OCI-LY1 (cell line): ENCODE measurements at regions not wholly inside any gene's neighbourhood (a gene's known extent, or its start where the extent isn't known, plus 50 kb on each side); places are given as distances from the start of the nearest gene placed in this dataset.
"Not testable (repeated sequence)": the region's sequence is repeated elsewhere in the genome, so short reads cannot be mapped to it uniquely, and the experiment has no call there.

Experiments
- H2AFZ ChIP-seq: fragments of 200-600 bp; sonication (generic), shearing (Covaris generic); 2 replicates; pipeline ENCODE4 v1.6.0; 2014; ENCODE audit warnings: antibody characterized with exemption, mild to moderate bottlenecking, low read length
- H3F3A ChIP-seq: fragments of 200-600 bp; sonication (generic), shearing (Covaris generic); 2 replicates; pipeline ENCODE4 v1.6.0; 2014; ENCODE audit warnings: mild to moderate bottlenecking, antibody characterized with exemption, low read length, moderate library complexity; ENCODE audit not compliant: insufficient read depth
- H3K27ac ChIP-seq: fragments of 200-600 bp; sonication (generic); 2 replicates; pipeline ENCODE4 v1.5.1; 2014; ENCODE audit warnings: low read length, mixed run types, mild to moderate bottlenecking, low read depth; ENCODE audit not compliant: poor library complexity, severe bottlenecking
- H3K27me3 ChIP-seq: fragments of 200-600 bp; sonication (generic); 2 replicates; pipeline ENCODE4 v1.6.0; 2014; ENCODE audit warnings: antibody characterized with exemption, mild to moderate bottlenecking, low read length, moderate library complexity; ENCODE audit not compliant: insufficient read depth
- H3K36me3 ChIP-seq: fragments of 200-600 bp; sonication (generic); 2 replicates; pipeline ENCODE4 v1.6.1; 2014; ENCODE audit warnings: mild to moderate bottlenecking, antibody characterized with exemption, low read length, moderate library complexity, mixed read lengths; ENCODE audit not compliant: insufficient read depth
- H3K4me1 ChIP-seq: fragments of 200-600 bp; sonication (generic); 2 replicates; pipeline ENCODE4 v1.5.1; 2014; ENCODE audit warnings: mild to moderate bottlenecking, low read length, moderate library complexity; ENCODE audit not compliant: insufficient read depth, severe bottlenecking
- H3K4me2 ChIP-seq: fragments of 200-600 bp; sonication (generic), shearing (Covaris generic); 2 replicates; pipeline ENCODE4 v1.6.1; 2014; ENCODE audit warnings: low read length
- H3K4me3 ChIP-seq: fragments of 200-600 bp; sonication (generic); 2 replicates; pipeline ENCODE4 v1.5.1; 2014; ENCODE audit warnings: low read length, low read depth, mild to moderate bottlenecking, mixed read lengths; ENCODE audit not compliant: poor library complexity, severe bottlenecking
- H3K79me2 ChIP-seq: fragments of 200-600 bp; shearing (Covaris generic); 2 replicates; pipeline ENCODE4 v1.6.1; 2016; ENCODE audit warnings: mixed run types, low read length, mixed read lengths; ENCODE audit not compliant: insufficient read depth
- H3K9ac ChIP-seq: fragments of 200-600 bp; sonication (generic), shearing (Covaris generic); 2 replicates; pipeline ENCODE4 v1.6.1; 2014; ENCODE audit warnings: mild to moderate bottlenecking, low read length, mixed read lengths
- H3K9me2 ChIP-seq: fragments of 200-600 bp; sonication (generic), shearing (Covaris generic); 2 replicates; pipeline ENCODE4 v1.6.1; 2014; ENCODE audit warnings: low read depth, mild to moderate bottlenecking, low read length, mixed read lengths
- H3K9me3 ChIP-seq: fragments of 200-600 bp; shearing (Covaris generic); 2 replicates; pipeline ENCODE4 v1.6.1; 2014; ENCODE audit warnings: low read length, mixed read lengths
- H4K20me1 ChIP-seq: fragments of 200-600 bp; sonication (generic), shearing (Covaris generic); 2 replicates; pipeline ENCODE4 v1.6.0; 2016; ENCODE audit warnings: mild to moderate bottlenecking, low read length; ENCODE audit not compliant: insufficient read depth
- CTCF ChIP-seq: fragments of 200-600 bp; sonication (generic), shearing (Covaris generic); IDR thresholded peaks from 2 replicates; pipeline ENCODE4 v1.5.1; 2017; ENCODE audit warnings: mild to moderate bottlenecking, antibody characterized with exemption, low read length, moderate library complexity, mixed read lengths
- EZH2 ChIP-seq: fragments of 200-600 bp; sonication (generic), shearing (Covaris generic); IDR thresholded peaks from 2 replicates; pipeline ENCODE4 v1.8.0; 2017; ENCODE audit warnings: borderline replicate concordance, mixed run types, mild to moderate bottlenecking, antibody characterized with exemption, low read length, moderate library complexity, mixed read lengths

GRCh38 chr21:35382696-35383095 lies 333.6 kb upstream of the RUNX1 start:
- Histone ChIP-seq H3K79me2 (no peaks in the 10 kb centered on the region), H3K27ac (no peak overlapping the region), H3F3A (no peaks in the 10 kb centered on the region), H3K4me1 (peaks cover 9% of the 10 kb centered on the region), H3K9me3 (no peaks in the 10 kb centered on the region), H3K36me3 (no peaks in the 10 kb centered on the region), H3K4me3 (no peak overlapping the region), H3K9ac (no peak overlapping the region), H3K4me2 (no peak overlapping the region), H3K27me3 (no peaks in the 10 kb centered on the region), H2AFZ (no peak overlapping the region), H4K20me1 (no peaks in the 10 kb centered on the region), H3K9me2 (no peaks in the 10 kb centered on the region)
- TF ChIP-seq CTCF: no peak
- TF ChIP-seq EZH2: no peak

DNA sequence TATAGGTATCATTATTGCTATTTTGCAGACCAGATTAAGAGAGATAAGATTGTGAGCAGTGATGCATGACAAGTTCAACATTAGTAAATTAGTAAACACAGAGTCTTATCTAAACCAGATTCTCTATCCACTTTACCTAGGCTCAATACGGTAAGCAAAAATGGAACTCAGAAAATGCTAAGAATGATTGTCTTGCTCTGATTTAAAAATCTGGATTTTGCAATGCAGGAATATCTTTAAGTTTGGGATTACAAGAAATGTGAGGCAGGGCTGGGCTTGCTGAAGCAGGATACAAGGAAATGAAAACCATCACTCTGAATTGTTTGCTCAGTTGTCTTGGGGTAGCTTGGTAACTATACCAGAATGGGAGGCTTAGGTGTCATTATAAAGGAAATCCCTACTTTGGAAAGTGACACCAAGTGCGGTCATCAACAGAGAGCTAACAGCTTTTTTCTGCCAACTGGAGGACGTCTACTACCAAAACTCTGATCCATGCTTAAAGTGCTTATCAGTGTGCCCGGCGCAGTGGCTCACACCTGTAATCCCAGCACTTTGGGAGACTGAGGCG lies 332.7 kb upstream of the RUNX1 start:
- no peaks in the 10 kb centered on the region for H3K36me3 ChIP-seq
- no peak overlapping the region for H2AFZ ChIP-seq
- H4K20me1 ChIP-seq: no peaks in the 10 kb centered on the region
- no peaks in the 10 kb centered on the region for H3F3A ChIP-seq
- TF ChIP-seq CTCF (no peak), EZH2 (no peak)
- peaks cover 4% of the 10 kb centered on the region for H3K4me1 ChIP-seq
- H3K9me3 ChIP-seq: no peaks in the 10 kb centered on the region
- H3K9ac ChIP-seq: no peak overlapping the region
- H3K9me2 ChIP-seq: no peaks in the 10 kb centered on the region
- H3K27me3 ChIP-seq: no peaks in the 10 kb centered on the region
- no peaks in the 10 kb centered on the region for H3K79me2 ChIP-seq
- H3K4me2 ChIP-seq: no peak overlapping the region
- H3K27ac ChIP-seq: no peak overlapping the region
- no peak overlapping the region for H3K4me3 ChIP-seq

- not testable (repeated sequence) for H3K4me2 ChIP-seq, H3K27ac ChIP-seq, H4K20me1 ChIP-seq, H3K9me2 ChIP-seq, H3K9me3 ChIP-seq, H3K4me3 ChIP-seq, H3K9ac ChIP-seq, H3F3A ChIP-seq, H2AFZ ChIP-seq, H3K79me2 ChIP-seq, H3K27me3 ChIP-seq, H3K4me1 ChIP-seq, H3K36me3 ChIP-seq
These were observed 331.2 kb upstream of the RUNX1 start for GRCh38 chr21:35380304-35380703.

GRCh38 chr21:35378881-35379280 lies 329.8 kb upstream of the RUNX1 start:
- no peaks in the 10 kb centered on the region for H3K79me2 ChIP-seq
- H2AFZ ChIP-seq: no peak overlapping the region
- H3K4me2 ChIP-seq: no peak overlapping the region
- no peak overlapping the region for H3K27ac ChIP-seq
- no peaks in the 10 kb centered on the region for H4K20me1 ChIP-seq
- H3K9me3 ChIP-seq: no peaks in the 10 kb centered on the region
- no peaks in the 10 kb centered on the region for H3F3A ChIP-seq
- TF ChIP-seq CTCF (no peak), EZH2 (no peak)
- no peaks in the 10 kb centered on the region for H3K27me3 ChIP-seq
- H3K4me1 ChIP-seq: no peaks in the 10 kb centered on the region
- H3K36me3 ChIP-seq: no peaks in the 10 kb centered on the region
- H3K9me2 ChIP-seq: no peaks in the 10 kb centered on the region
- H3K4me3 ChIP-seq: no peak overlapping the region
- no peak overlapping the region for H3K9ac ChIP-seq
